ENCODE measurements at regions not wholly inside any gene's neighbourhood (a gene's known extent, or its start where the extent isn't known, plus 50 kb on each side); places are given as distances from the start of the nearest gene placed in this dataset.

- Histone ChIP-seq H3K9me3 (no peaks in the 10 kb centered on the region), H3K27me3 (no peaks in the 10 kb centered on the region), H3K4me1 (peaks cover 0 to 9% (median 0%) of the 10 kb centered on the region in 4 donors), H3K36me3 (no peaks in the 10 kb centered on the region), H3K27ac (no peak overlapping the region), H3K4me3 (no peak overlapping the region)
- 27 to 33% methylated on average over 4 of the region's 4 CpGs for WGBS, 2 donors
- TF ChIP-seq POLR2A (IDR thresholded peaks at IDR 0.05) (no peak), EP300 (IDR thresholded peaks at IDR 0.05) (no peak), CTCF (IDR thresholded peaks at IDR 0.05) (no peak)
- no peak for DNase-seq (ENCODE audit: low spot score in 2 of 2)
Measured at GRCh38 chr1:168428063-168428731, 115.6 kb downstream of the XCL2 start.

GRCh38 chr1:168427051-168427450 is 116.7 kb downstream of the XCL2 start:
- peaks cover 0 to 9% (median 0%) of the 10 kb centered on the region in 4 donors for H3K4me1 ChIP-seq
- H3K27ac ChIP-seq = no peak overlapping the region
- TF ChIP-seq EP300 (IDR thresholded peaks at IDR 0.05) (no peak), POLR2A (IDR thresholded peaks at IDR 0.05) (no peak), CTCF (IDR thresholded peaks at IDR 0.05) (no peak)
- DNase-seq (ENCODE audit: low spot score in 2 of 2) = no peak
- no peaks in the 10 kb centered on the region for H3K36me3 ChIP-seq
- no peaks in the 10 kb centered on the region for H3K9me3 ChIP-seq
- 50 to 79% methylated on average over 1 of the region's 1 CpG for WGBS, 2 donors
- H3K4me3 ChIP-seq = no peak overlapping the region
- no peaks in the 10 kb centered on the region for H3K27me3 ChIP-seq

- H3K36me3 ChIP-seq = no peaks in the 10 kb centered on the region
- TF ChIP-seq EP300 (IDR thresholded peaks at IDR 0.05) = no peak
- TF ChIP-seq POLR2A (IDR thresholded peaks at IDR 0.05) = no peak
- no peak for TF ChIP-seq CTCF (IDR thresholded peaks at IDR 0.05)
- no peak overlapping the region for H3K27ac ChIP-seq
- WGBS, 2 donors = 90 to 95% methylated on average over 2 of the region's 2 CpGs
- peaks cover 0 to 9% (median 0%) of the 10 kb centered on the region in 4 donors for H3K4me1 ChIP-seq
- DNase-seq (ENCODE audit: low spot score in 2 of 2) = no peak
- H3K9me3 ChIP-seq = no peaks in the 10 kb centered on the region
- H3K4me3 ChIP-seq = no peak overlapping the region
- no peaks in the 10 kb centered on the region for H3K27me3 ChIP-seq
Measured at GRCh38 chr1:168424281-168424680, 119.5 kb downstream of the XCL2 start.

- no peaks in the 10 kb centered on the region for H3K36me3 ChIP-seq
Measured at GRCh38 chr1:168422203-168422847, 121.5 kb downstream of the XCL2 start.

More at GRCh38 chr1:168422203-168422847, 121.5 kb downstream of the XCL2 start:
- Histone ChIP-seq H3K4me3 (no peak overlapping the region), H3K4me1 (no peaks in the 10 kb centered on the region), H3K27ac (no peak overlapping the region), H3K27me3 (no peaks in the 10 kb centered on the region), H3K9me3 (no peaks in the 10 kb centered on the region)
- 74 to 87% methylated on average over 1 of the region's 1 CpG for WGBS, 2 donors
- TF ChIP-seq POLR2A (IDR thresholded peaks at IDR 0.05) (no peak), CTCF (IDR thresholded peaks at IDR 0.05) (no peak), EP300 (IDR thresholded peaks at IDR 0.05) (no peak)
- no peak for DNase-seq (ENCODE audit: low spot score in 2 of 2)

All from tibial nerve (tissue), 4 donors.